ENCODE measurements at regions not wholly inside any gene's neighbourhood (a gene's known extent, or its start where the extent isn't known, plus 50 kb on each side); places are given as distances from the start of the nearest gene placed in this dataset.
"Not testable (repeated sequence)": the region's sequence is repeated elsewhere in the genome, so short reads cannot be mapped to it uniquely, and the experiment has no call there.

DNA sequence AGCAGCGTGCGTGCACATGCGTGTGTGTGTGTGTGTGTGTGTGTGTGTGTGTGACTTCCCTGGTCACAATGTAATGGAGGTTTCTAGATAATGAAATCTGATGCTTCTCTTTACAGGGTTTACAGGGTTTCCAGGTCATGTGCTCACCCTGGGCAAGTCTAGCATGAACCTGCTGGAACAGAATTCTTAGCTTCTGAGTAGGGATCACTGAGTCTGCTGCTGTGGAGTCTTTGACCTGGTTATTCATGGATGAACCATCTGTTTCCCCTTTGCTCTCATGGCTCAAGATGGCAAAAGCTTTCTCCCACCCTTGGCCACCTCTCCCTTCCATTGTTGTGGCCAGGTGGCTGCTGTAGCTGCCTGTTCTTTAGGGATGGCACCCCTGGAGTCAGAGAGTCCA is 111.6 kb upstream of the SHB start:
- Mint-ChIP-seq H3K27me3 (peaks cover 12% of the 10 kb centered on the region), H3K4me3 (no peak overlapping the region), H3K9me3 (no peaks in the 10 kb centered on the region), H3K4me1 (peaks cover 6% of the 10 kb centered on the region), H3K27ac (no peak overlapping the region), H3K36me3 (no peaks in the 10 kb centered on the region)
- DNase-seq, result no peak
- CTCF ChIA-PET, result no interaction called here

DNA sequence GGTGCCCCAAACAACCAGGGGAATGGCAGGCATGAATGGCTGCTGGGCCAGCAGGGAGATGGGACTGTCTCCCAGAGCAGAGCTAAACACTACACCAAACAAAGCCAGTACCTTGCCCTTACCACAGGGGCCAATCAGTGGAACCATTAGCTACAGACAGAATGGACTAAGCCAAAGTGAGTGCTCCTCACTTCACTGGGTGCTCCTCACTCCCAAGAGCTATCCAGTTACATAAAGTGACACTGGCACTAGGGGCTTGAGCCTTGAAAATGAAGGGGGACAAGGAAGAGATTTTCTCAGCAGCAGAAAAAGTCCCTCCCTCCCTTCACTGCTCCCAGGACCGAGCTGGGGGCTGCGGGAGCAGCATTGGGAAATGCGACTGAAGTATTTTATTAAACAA is 110.9 kb upstream of the SHB start:
- no peak overlapping the region for H3K4me3 Mint-ChIP-seq
- no peaks in the 10 kb centered on the region for H3K9me3 Mint-ChIP-seq
- DNase-seq, result no peak
- no peak overlapping the region for H3K27ac Mint-ChIP-seq
- peaks cover 6% of the 10 kb centered on the region for H3K4me1 Mint-ChIP-seq
- no peaks in the 10 kb centered on the region for H3K36me3 Mint-ChIP-seq
- H3K27me3 Mint-ChIP-seq, result peaks cover 12% of the 10 kb centered on the region
- CTCF ChIA-PET, result no interaction called here

DNA sequence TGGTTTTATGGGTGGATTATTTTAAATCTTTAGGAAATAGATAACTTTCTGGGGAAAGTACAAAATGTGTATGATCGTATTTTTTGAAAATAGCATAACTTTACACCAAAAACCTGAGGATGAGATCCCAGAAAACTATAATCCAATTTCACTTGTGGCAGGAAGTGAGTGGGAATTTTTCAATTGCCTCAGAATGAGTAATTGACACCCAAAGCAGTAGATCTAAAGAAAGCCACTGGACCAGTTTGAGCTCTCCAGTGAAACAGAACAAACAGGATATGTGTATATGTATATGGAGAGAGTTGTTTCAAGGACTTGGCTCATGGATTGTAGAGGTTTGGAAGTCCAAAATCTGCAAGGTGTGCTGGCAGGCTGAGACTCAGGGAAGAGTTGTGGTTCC is 109.2 kb upstream of the SHB start:
- H3K4me1 Mint-ChIP-seq, result peaks cover 6% of the 10 kb centered on the region
- no peak overlapping the region for H3K27ac Mint-ChIP-seq
- CTCF ChIA-PET, result no interaction called here
- no peaks in the 10 kb centered on the region for H3K36me3 Mint-ChIP-seq
- no peak overlapping the region for H3K4me3 Mint-ChIP-seq
- H3K27me3 Mint-ChIP-seq, result peaks cover 12% of the 10 kb centered on the region
- DNase-seq, result no peak
- H3K9me3 Mint-ChIP-seq, result no peaks in the 10 kb centered on the region

DNA sequence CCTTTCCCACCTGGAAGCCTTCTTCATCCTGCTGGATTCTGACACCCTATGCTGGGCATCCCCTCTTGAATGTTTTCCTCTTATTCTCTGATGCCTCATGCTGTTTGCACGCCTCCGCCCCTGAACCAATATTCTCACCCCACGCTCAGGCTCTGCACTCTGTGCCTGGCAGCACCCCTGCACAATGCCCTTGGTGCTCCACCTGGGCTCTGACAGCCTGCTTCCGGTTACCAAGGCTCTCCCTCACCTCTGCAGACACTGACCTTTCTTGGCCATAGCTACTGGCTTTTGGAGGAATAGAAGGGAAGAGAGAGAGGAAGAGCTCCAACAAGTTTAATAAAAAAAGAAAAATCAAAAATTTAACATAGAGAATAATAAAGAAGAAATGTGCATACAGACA is 108.7 kb upstream of the SHB start:
- CTCF ChIA-PET, result no interaction called here

DNA sequence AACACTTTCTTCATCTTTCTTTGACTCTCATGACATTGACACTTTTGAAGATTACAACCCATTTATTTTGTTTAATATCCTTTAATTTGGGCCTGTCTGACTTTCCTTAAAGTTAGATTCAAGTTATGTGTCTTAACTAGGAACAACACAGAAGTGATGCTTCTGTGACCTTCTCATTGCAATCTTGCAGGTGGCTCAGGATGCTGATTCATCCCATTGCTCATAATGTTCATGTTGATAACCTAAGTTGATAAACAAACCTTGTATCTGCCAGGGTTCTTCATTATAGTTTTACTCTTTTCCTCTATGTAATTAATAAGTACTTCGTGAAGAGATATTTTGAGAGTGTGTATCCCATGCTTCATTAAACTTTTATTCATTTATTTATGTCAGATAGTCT is 107.2 kb upstream of the SHB start:
- Mint-ChIP-seq H3K4me1 (peaks cover 6% of the 10 kb centered on the region), H3K27me3 (peaks cover 12% of the 10 kb centered on the region), H3K4me3 (no peak overlapping the region), H3K9me3 (peaks cover 6% of the 10 kb centered on the region), H3K36me3 (no peaks in the 10 kb centered on the region), H3K27ac (no peak overlapping the region)
- CTCF ChIA-PET, result no interaction called here
- DNase-seq, result no peak

More for the DNA sequence above, 108.7 kb upstream of the SHB start:
- Mint-ChIP-seq H3K27ac (peak overlapping the region; percentile 60), H3K27me3 (peaks cover 12% of the 10 kb centered on the region), H3K9me3 (no peaks in the 10 kb centered on the region), H3K36me3 (no peaks in the 10 kb centered on the region), H3K4me3 (no peak overlapping the region), H3K4me1 (peaks cover 6% of the 10 kb centered on the region)
- DNase-seq, result no peak

DNA sequence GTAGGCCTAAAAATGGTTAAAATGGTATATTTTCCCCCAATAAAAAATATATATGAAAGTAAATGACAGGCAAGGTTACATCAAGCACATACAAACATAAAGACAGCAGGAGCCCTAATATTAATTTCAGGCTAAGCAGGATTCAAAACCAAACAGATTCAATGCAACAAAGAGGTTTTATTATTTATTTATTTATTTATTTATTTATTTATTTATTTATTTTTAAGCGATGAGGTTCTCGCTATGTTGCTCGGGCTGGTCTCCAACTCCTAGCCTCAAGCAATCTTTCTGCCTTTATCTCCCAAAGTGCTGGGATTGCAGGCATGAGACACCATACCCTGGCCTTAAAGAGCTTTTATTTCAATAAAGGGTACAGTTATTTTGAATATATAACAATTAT is 106.4 kb upstream of the SHB start:
- Mint-ChIP-seq H3K4me1 (peaks cover 6% of the 10 kb centered on the region), H3K36me3 (no peaks in the 10 kb centered on the region), H3K9me3 (peaks cover 12% of the 10 kb centered on the region), H3K27me3 (peaks cover 7% of the 10 kb centered on the region), H3K4me3 (no peak overlapping the region), H3K27ac (no peak overlapping the region)
- no peak for DNase-seq
- CTCF ChIA-PET, result no interaction called here

DNA sequence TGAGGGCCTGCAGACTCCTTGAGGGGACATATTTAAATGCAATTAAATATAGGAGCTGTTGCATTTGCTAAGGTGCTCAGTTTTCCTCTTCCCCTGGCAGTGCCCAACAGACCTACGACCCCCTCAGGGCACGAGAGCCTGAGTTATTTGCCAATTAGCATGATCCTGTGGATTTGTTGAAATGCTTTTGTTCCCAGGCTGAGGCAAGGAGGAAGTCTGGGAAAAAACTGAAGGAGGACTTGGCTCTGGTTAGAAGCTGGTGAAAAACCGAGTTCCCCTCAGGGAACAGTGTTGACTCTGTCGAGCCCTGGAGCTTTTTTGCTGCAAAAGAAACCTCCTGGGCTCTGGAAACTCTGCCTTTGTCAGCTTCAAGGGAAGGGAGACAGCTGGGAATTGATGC is 103.6 kb upstream of the SHB start:
- H3K27ac Mint-ChIP-seq, result no peak overlapping the region
- peaks cover 7% of the 10 kb centered on the region for H3K27me3 Mint-ChIP-seq
- no peak for DNase-seq
- CTCF ChIA-PET, result interaction anchor here (1.0 kb wide), 1 partner anchor 13 kb away, joined by 3 read pairs; no protein-coding TSS in a partner anchor
- no peaks in the 10 kb centered on the region for H3K4me1 Mint-ChIP-seq
- no peak overlapping the region for H3K4me3 Mint-ChIP-seq
- H3K9me3 Mint-ChIP-seq, result peaks cover 18% of the 10 kb centered on the region
- H3K36me3 Mint-ChIP-seq, result no peaks in the 10 kb centered on the region

DNA sequence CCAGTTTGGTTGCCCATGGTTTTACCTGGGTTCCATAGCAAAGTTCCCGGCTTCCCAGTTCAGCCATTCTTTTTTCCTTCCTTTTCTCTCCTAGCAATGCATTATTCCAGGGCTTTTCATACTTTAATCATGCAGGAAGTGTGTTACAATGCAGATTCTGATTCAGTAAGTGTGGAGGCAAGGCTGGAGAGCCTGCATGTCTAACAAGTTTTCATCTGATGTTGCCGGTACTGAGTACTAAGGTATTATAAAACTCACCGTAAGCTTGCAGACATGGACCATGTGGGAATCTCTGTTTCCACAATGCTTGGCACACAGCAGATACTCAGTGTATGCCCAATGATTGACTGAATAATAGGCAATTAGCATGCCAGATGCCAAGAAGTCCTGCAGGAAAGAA is 102.9 kb upstream of the SHB start:
- Mint-ChIP-seq H3K36me3 (no peaks in the 10 kb centered on the region), H3K27ac (no peak overlapping the region), H3K4me3 (no peak overlapping the region), H3K27me3 (peaks cover 6% of the 10 kb centered on the region), H3K4me1 (no peaks in the 10 kb centered on the region), H3K9me3 (peaks cover 18% of the 10 kb centered on the region)
- CTCF ChIA-PET, result interaction anchor here (1.0 kb wide), 1 partner anchor 12 kb away, joined by 3 read pairs; no protein-coding TSS in a partner anchor
- no peak for DNase-seq

DNA sequence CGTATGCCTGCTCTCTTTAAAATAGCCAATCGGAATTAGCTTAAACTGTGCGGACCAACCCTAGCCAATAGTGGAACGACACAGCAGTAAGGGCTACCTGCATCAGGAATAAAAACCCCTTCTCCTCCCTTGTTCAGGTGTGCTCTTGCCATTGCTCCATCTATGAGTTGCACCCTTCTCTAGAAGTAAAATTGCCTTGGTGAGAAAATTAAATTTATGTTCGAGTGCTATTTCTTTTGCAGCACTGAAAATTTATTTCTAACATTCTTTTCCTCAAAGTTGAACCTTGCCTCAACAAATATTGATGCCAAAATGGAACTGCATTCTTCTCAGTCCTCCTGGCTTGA is 102.5 kb upstream of the SHB start:
- peaks cover 6% of the 10 kb centered on the region for H3K27me3 Mint-ChIP-seq
- peaks cover 18% of the 10 kb centered on the region for H3K9me3 Mint-ChIP-seq
- no peaks in the 10 kb centered on the region for H3K36me3 Mint-ChIP-seq
- no peaks in the 10 kb centered on the region for H3K4me1 Mint-ChIP-seq
- no peak overlapping the region for H3K4me3 Mint-ChIP-seq
- DNase-seq, result no peak
- H3K27ac Mint-ChIP-seq, result no peak overlapping the region
- CTCF ChIA-PET, result no interaction called here

DNA sequence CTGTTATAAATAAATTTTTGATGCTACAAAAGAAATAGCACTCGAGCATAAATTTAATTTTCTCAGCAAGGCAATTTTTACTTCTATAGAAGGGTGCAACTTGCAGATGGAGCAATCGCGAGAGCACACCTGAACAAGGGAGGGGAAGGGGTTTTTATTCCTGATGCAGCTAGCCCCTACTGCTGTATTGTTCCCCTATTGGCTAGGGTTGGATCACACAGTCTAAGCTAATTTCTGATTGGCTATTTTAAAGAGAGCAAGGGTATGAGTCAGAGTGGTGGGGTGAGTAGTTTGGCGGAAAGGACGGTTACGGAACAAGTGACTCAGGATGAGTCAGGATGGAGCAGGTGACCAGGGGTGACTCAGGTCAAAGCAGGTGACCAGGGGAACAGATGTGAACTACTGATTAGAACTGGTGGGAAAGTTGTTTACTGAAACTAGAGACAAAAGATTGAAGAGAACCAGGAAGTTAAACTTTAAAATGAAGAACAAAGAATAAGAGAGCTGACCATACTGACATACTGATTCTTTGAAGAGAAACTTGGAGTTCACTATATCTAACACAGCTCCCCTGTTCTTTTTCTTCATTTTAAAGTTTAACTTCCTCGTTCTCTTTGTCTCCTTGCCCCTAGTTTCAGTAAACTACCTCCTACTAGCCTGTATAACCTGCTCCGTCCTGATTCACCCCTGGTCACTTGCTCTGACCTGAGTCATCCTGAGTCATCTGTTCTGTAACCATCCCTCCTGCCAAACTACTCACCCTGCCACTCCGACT is 101.9 kb upstream of the SHB start:
- peaks cover 18% of the 10 kb centered on the region for H3K9me3 Mint-ChIP-seq
- not testable (repeated sequence) for H3K4me3 Mint-ChIP-seq, H3K27me3 Mint-ChIP-seq, H3K36me3 Mint-ChIP-seq, H3K27ac Mint-ChIP-seq, H3K4me1 Mint-ChIP-seq, DNase-seq
- CTCF ChIA-PET, result interaction anchor here (2.1 kb wide), 1 partner anchor 11 kb away, joined by 12 read pairs; no protein-coding TSS in a partner anchor

DNA sequence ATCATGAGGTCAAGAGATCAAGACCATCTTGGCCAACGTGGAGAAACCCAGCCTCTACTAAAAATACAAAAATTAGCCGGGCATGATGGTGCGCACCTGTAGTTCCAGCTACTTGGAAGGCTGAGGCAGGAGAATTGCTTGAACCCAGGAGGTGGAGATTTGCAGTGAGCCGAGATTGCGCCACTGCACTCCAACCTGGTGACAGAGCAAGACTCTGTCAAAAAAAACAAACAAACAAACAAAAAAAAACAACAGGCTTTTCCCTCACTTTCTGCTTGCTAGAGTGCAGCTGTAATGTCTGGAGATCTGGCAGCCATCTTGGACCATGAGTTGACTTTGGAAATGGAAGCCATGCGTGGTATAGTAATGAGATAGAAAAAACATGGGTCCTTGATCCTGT is 101.1 kb upstream of the SHB start:
- not testable (repeated sequence) for H3K4me1 Mint-ChIP-seq, H3K4me3 Mint-ChIP-seq, H3K36me3 Mint-ChIP-seq, H3K27ac Mint-ChIP-seq, H3K27me3 Mint-ChIP-seq, DNase-seq
- H3K9me3 Mint-ChIP-seq, result peaks cover 18% of the 10 kb centered on the region
- CTCF ChIA-PET, result interaction anchor here (2.1 kb wide), 1 partner anchor 10 kb away, joined by 12 read pairs; no protein-coding TSS in a partner anchor

DNA sequence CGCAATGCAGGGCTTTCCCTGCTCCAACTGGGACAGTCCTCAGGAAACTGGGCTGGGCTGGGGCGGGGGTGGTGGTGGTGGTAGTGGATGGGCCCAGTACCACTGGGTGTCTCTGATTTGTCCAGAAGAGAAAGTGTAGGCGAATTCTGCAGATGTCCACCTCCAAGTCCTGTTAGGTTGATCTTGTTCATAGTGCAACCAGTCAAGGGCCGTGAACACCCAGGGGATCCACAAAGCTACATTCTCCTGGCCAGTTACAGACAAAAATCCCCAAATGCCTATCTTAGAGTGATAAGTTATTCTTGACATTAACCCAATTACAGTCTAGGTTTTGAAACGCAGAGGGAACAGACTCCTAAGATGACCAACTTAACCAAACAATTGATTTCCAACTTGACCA is 97.5 kb upstream of the SHB start:
- CTCF ChIA-PET, result no interaction called here
- no peak overlapping the region for H3K4me3 Mint-ChIP-seq
- H3K27me3 Mint-ChIP-seq, result peaks cover 16% of the 10 kb centered on the region
- peaks cover 3% of the 10 kb centered on the region for H3K4me1 Mint-ChIP-seq
- peaks cover 15% of the 10 kb centered on the region for H3K9me3 Mint-ChIP-seq
- no peak overlapping the region for H3K27ac Mint-ChIP-seq
- no peaks in the 10 kb centered on the region for H3K36me3 Mint-ChIP-seq
- no peak for DNase-seq

DNA sequence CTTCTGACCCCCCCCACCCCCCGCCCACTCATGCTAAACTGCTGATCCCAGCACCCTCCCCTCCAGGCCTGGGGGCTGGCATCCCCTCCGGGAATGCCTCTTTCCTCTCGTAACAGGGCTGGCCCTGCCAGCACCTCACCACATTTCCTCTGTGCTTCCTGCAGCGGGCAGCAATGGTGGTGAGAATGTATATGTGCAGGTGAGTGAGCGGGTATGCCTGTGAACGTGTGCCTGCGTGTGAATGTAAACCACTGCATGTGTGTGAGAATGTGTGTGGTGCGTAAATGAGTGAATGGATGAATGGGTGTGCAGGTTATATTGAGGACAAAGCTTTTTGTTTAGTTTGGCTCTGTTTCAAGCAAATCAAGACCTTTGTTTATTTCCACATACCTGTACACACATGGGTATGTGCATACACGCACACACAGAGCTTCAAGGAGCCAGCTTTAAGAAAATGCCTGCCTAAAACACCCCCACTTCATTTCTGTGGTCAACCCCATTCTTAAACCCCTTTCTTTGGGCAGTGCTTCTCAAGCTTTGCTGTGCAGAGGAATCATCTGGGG is 95.7 kb upstream of the SHB start:
- peaks cover 3% of the 10 kb centered on the region for H3K4me1 Mint-ChIP-seq
- no peak for DNase-seq
- H3K27ac Mint-ChIP-seq, result no peak overlapping the region
- peaks cover 16% of the 10 kb centered on the region for H3K27me3 Mint-ChIP-seq
- CTCF ChIA-PET, result interaction anchor here (1.0 kb wide), 1 partner anchor 287 kb away, joined by 3 read pairs; no protein-coding TSS in a partner anchor
- H3K4me3 Mint-ChIP-seq, result no peak overlapping the region
- no peaks in the 10 kb centered on the region for H3K36me3 Mint-ChIP-seq
- H3K9me3 Mint-ChIP-seq, result peaks cover 3% of the 10 kb centered on the region

DNA sequence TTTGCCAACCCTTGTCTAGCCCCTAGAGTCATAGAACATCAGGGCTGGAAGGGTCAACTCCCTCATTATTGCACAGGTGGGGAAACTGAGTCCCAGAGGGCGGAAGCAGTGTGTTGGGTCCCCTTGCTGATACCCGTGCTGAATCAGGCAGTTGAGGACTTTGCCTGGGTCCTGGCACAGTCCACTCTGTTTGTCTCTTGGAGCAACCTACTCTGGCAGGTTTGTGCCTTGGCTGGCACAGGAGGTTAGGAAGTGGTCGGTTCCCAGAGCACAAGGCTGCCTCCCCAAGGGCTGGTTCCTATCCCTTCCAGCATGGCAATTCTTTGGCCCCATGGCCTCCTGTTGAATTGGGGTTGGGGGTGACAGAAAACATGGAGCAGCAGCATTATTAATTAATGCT is 94.5 kb upstream of the SHB start:
- Mint-ChIP-seq H3K9me3 (no peaks in the 10 kb centered on the region), H3K4me3 (no peak overlapping the region), H3K36me3 (no peaks in the 10 kb centered on the region), H3K27me3 (peaks cover 13% of the 10 kb centered on the region), H3K4me1 (peaks cover 3% of the 10 kb centered on the region), H3K27ac (no peak overlapping the region)
- no peak for DNase-seq
- CTCF ChIA-PET, result interaction anchor here (5.3 kb wide), 1 partner anchor 250 kb away, joined by 29 read pairs; no protein-coding TSS in a partner anchor
